ENCODE measurements at regions not wholly inside any gene's neighbourhood (a gene's known extent, or its start where the extent isn't known, plus 50 kb on each side); places are given as distances from the start of the nearest gene placed in this dataset.

- WGBS, 2 donors, result 69 to 96% methylated on average over 2 to 3 of the region's 4 CpGs
- TF ChIP-seq, protein P1, sequence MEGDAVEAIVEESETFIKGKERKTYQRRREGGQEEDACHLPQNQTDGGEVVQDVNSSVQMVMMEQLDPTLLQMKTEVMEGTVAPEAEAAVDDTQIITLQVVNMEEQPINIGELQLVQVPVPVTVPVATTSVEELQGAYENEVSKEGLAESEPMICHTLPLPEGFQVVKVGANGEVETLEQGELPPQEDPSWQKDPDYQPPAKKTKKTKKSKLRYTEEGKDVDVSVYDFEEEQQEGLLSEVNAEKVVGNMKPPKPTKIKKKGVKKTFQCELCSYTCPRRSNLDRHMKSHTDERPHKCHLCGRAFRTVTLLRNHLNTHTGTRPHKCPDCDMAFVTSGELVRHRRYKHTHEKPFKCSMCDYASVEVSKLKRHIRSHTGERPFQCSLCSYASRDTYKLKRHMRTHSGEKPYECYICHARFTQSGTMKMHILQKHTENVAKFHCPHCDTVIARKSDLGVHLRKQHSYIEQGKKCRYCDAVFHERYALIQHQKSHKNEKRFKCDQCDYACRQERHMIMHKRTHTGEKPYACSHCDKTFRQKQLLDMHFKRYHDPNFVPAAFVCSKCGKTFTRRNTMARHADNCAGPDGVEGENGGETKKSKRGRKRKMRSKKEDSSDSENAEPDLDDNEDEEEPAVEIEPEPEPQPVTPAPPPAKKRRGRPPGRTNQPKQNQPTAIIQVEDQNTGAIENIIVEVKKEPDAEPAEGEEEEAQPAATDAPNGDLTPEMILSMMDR (IDR thresholded peaks at IDR 0.05), result no peak
- TF ChIP-seq POLR2A (IDR thresholded peaks at IDR 0.05), result no peak
- no peaks in the 10 kb centered on the region for H3K36me3 ChIP-seq
- H3K27ac ChIP-seq, result no peak overlapping the region
- intact Hi-C loops (cut with DNase I), result no loop called here
- H3K4me3 ChIP-seq, result no peak overlapping the region
- no peaks in the 10 kb centered on the region for H3K27me3 ChIP-seq
- no peaks in the 10 kb centered on the region for H3K9me3 ChIP-seq
- no peaks in the 10 kb centered on the region for H3K4me1 ChIP-seq
- no peak for DNase-seq
Observed at GRCh38 chr20:12058216-12058615, 140.5 kb downstream of the BTBD3 start.

DNA sequence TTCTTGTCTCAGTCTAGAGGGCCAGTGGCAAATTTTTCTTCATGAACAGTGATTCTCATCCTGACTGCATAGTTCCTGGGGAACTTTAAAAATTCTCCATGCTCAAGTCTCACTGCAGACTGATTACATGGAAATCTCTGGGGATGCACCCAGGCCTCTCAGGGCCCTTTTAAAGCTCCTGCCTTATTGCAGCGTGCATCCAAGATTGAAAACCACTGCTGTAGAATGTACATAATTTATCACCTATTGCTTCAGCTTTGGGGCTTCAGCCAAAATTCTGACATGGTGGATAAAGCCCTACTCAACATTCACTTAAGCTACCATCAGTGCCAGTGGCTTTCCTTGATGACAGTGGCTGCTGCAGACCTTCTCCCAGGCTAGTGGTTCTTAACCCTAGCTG is 143.8 kb downstream of the BTBD3 start:
- TF ChIP-seq POLR2A (IDR thresholded peaks at IDR 0.05), result no peak
- TF ChIP-seq, protein P1 (IDR thresholded peaks at IDR 0.05), result no peak
- WGBS, 2 donors, result 33 to 38% methylated on average over 1 of the region's 1 CpG
- Histone ChIP-seq H3K9me3 (peaks cover 0 to 9% (median 0%) of the 10 kb centered on the region in 3 donors), H3K4me1 (no peaks in the 10 kb centered on the region), H3K4me3 (no peak overlapping the region), H3K27ac (no peak overlapping the region), H3K36me3 (no peaks in the 10 kb centered on the region), H3K27me3 (no peaks in the 10 kb centered on the region)
- no peak for DNase-seq
- intact Hi-C loops (cut with DNase I), result no loop called here

GRCh38 chr20:12063106-12063684 is 145.5 kb downstream of the BTBD3 start:
- H3K36me3 ChIP-seq, result no peaks in the 10 kb centered on the region
- no peaks in the 10 kb centered on the region for H3K4me1 ChIP-seq
- H3K27me3 ChIP-seq, result no peaks in the 10 kb centered on the region
- no peak for DNase-seq
- H3K4me3 ChIP-seq, result no peak overlapping the region
- WGBS, 2 donors, result 88 to 93% methylated on average over 1 of the region's 1 CpG
- H3K27ac ChIP-seq, result no peak overlapping the region
- TF ChIP-seq, protein P1 (IDR thresholded peaks at IDR 0.05), result no peak
- TF ChIP-seq POLR2A (IDR thresholded peaks at IDR 0.05), result no peak
- intact Hi-C loops (cut with DNase I), result no loop called here
- peaks cover 0 to 9% (median 0%) of the 10 kb centered on the region in 3 donors for H3K9me3 ChIP-seq

- no peaks in the 10 kb centered on the region for H3K36me3 ChIP-seq
- intact Hi-C loops (cut with DNase I), result no loop called here
- 70 to 74% methylated on average over 2 to 4 of the region's 5 CpGs for WGBS, 2 donors
- no peak overlapping the region for H3K4me3 ChIP-seq
- no peaks in the 10 kb centered on the region for H3K4me1 ChIP-seq
- TF ChIP-seq, protein P1 (IDR thresholded peaks at IDR 0.05), result no peak
- TF ChIP-seq POLR2A (IDR thresholded peaks at IDR 0.05), result no peak
- no peaks in the 10 kb centered on the region for H3K27me3 ChIP-seq
- DNase-seq, result no peak
- H3K27ac ChIP-seq, result no peak overlapping the region
- peaks cover 0 to 9% (median 0%) of the 10 kb centered on the region in 3 donors for H3K9me3 ChIP-seq
Observed at GRCh38 chr20:12064540-12064939, 146.8 kb downstream of the BTBD3 start.

DNA sequence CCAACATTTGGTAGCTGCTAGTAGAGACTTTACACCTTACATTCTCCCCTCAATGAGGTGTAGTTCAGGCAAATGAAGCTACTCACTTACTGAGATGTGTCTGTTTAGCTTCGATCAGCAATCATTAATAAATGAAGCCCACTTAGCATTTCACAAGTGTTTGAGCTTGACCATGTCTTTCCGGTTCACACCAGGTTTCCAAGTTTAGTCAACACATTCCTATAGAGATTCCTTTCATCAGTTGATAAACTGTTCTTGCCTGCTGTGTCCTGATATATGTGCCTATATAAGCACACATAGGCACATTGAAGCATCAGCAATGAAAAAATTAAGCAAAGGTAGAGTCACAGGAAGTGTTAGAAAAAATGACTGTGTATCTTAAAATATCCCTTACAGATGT is 150.0 kb downstream of the BTBD3 start:
- Histone ChIP-seq H3K4me3 (no peak overlapping the region), H3K27me3 (no peaks in the 10 kb centered on the region), H3K4me1 (no peaks in the 10 kb centered on the region), H3K36me3 (no peaks in the 10 kb centered on the region), H3K9me3 (peaks cover 0 to 9% (median 0%) of the 10 kb centered on the region in 3 donors), H3K27ac (no peak overlapping the region)
- WGBS, 2 donors, result 90 to 92% methylated on average over 2 of the region's 2 CpGs
- TF ChIP-seq, protein P1 (IDR thresholded peaks at IDR 0.05), result no peak
- intact Hi-C loops (cut with DNase I), result no loop called here
- DNase-seq, result no peak
